Stimulated activated CD8-positive, alpha-beta memory T cell treated with anti-CD3 and anti-CD28 coated beads, Interleukin-7, amount 100 ng/mL, for 1 hour (primary cell): ENCODE measurements at regions not wholly inside any gene's neighbourhood (a gene's known extent, or its start where the extent isn't known, plus 50 kb on each side); places are given as distances from the start of the nearest gene placed in this dataset.

Source experiments
- DNase-seq, 2 donors: peaks; one replicate each; pipeline ENCODE4 v3.0.0-alpha.2; 2020; ENCODE audit warnings: low read depth in 2 of 2

GRCh38 chrX:42519666-42520231 is 258.2 kb downstream of the PPP1R2C start:
- no peak for DNase-seq

GRCh38 chrX:42515939-42516338 is 262.0 kb downstream of the PPP1R2C start:
- DNase-seq: no peak

GRCh38 chrX:42505016-42505415 is 272.9 kb downstream of the PPP1R2C start:
- DNase-seq: no peak

GRCh38 chrX:42499620-42500019 is 278.3 kb downstream of the PPP1R2C start:
- DNase-seq: no peak

GRCh38 chrX:42497356-42497755 is 280.6 kb downstream of the PPP1R2C start:
- no peak for DNase-seq

- no peak for DNase-seq
These were observed 281.7 kb downstream of the PPP1R2C start for GRCh38 chrX:42496239-42496638.

GRCh38 chrX:42495139-42495538 is 282.8 kb downstream of the PPP1R2C start:
- no peak for DNase-seq

GRCh38 chrX:42491137-42491907 is 286.6 kb downstream of the PPP1R2C start:
- no peak for DNase-seq

GRCh38 chrX:42490111-42490510 is 287.9 kb downstream of the PPP1R2C start:
- no peak for DNase-seq

GRCh38 chrX:42485601-42486000 is 292.4 kb downstream of the PPP1R2C start:
- no peak for DNase-seq

GRCh38 chrX:42484233-42484632 is 293.7 kb downstream of the PPP1R2C start:
- no peak for DNase-seq

- DNase-seq: no peak
These were observed 300.6 kb downstream of the PPP1R2C start for GRCh38 chrX:42477396-42477795.

GRCh38 chrX:42472727-42473126 is 305.2 kb downstream of the PPP1R2C start:
- no peak for DNase-seq

- no peak for DNase-seq
These were observed 311.5 kb downstream of the PPP1R2C start for GRCh38 chrX:42466332-42467046.

GRCh38 chrX:42465821-42466220 is 312.1 kb downstream of the PPP1R2C start:
- DNase-seq: no peak

- DNase-seq: no peak
These were observed 314.1 kb downstream of the PPP1R2C start for GRCh38 chrX:42463706-42464490.

GRCh38 chrX:42462917-42463316 is 315.0 kb downstream of the PPP1R2C start:
- DNase-seq: no peak

- no peak for DNase-seq
These were observed 317.3 kb downstream of the PPP1R2C start for GRCh38 chrX:42460706-42461105.

- DNase-seq: no peak
These were observed 318.2 kb downstream of the PPP1R2C start for GRCh38 chrX:42459735-42460134.

GRCh38 chrX:42456176-42456700 is 321.7 kb downstream of the PPP1R2C start:
- no peak for DNase-seq

- no peak for DNase-seq
These were observed 327.7 kb downstream of the PPP1R2C start for GRCh38 chrX:42450228-42450627.

GRCh38 chrX:42443267-42443666 is 334.7 kb downstream of the PPP1R2C start:
- no peak for DNase-seq
